ENCODE measurements at regions not wholly inside any gene's neighbourhood (a gene's known extent, or its start where the extent isn't known, plus 50 kb on each side); places are given as distances from the start of the nearest gene placed in this dataset.
"Not testable (repeated sequence)": the region's sequence is repeated elsewhere in the genome, so short reads cannot be mapped to it uniquely, and the experiment has no call there.

DNA sequence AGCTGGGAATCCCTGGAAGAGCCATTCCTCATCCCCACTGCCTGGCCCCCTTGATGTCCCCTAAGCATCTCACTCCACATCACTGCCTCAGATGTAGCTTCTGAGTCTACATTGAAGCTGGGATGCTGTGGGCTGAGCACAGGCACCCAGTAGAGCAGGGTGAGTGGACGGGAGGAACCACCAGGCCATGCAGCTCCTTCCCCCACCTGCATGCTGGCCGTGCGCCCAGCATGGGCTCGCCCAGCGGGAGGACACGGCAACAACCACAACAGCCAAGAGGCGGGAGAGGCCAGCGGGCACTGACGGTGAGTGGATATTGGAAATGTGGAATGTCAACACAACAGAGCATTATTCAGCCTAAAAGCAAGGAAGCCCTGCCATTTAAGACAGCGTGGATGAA is 310.9 kb downstream of the ADGRD1 start:
- Histone ChIP-seq H3K9ac (ENCODE audit: low read length) (no peak overlapping the region), H3K4me3 (ENCODE audit: low read depth, low read length, poor library complexity, severe bottlenecking) (no peak overlapping the region), H3F3A (ENCODE audit: insufficient read depth, low read length) (no peaks in the 10 kb centered on the region), H3K36me3 (ENCODE audit: insufficient read depth, low read length) (no peaks in the 10 kb centered on the region), H3K27ac (ENCODE audit: low read depth, low read length, poor library complexity, severe bottlenecking) (no peak overlapping the region), H3K9me2 (ENCODE audit: low read depth, low read length) (no peaks in the 10 kb centered on the region), H3K9me3 (ENCODE audit: low read length) (no peaks in the 10 kb centered on the region), H3K4me1 (ENCODE audit: insufficient read depth, low read length, severe bottlenecking) (no peaks in the 10 kb centered on the region), H4K20me1 (ENCODE audit: insufficient read depth, low read length) (no peaks in the 10 kb centered on the region), H2AFZ (ENCODE audit: low read length) (no peak overlapping the region), H3K4me2 (ENCODE audit: low read length) (no peak overlapping the region), H3K27me3 (ENCODE audit: insufficient read depth, low read length) (no peaks in the 10 kb centered on the region), H3K79me2 (ENCODE audit: insufficient read depth, low read length) (no peaks in the 10 kb centered on the region)
- no peak for TF ChIP-seq CTCF (IDR thresholded peaks at IDR 0.05; ENCODE audit: low read length)
- TF ChIP-seq EZH2 (IDR thresholded peaks at IDR 0.05; ENCODE audit: borderline replicate concordance, low read length), result no peak

- Histone ChIP-seq H3K36me3 (ENCODE audit: insufficient read depth, low read length) (no peaks in the 10 kb centered on the region), H3K79me2 (ENCODE audit: insufficient read depth, low read length) (no peaks in the 10 kb centered on the region), H3K4me2 (ENCODE audit: low read length) (no peak overlapping the region), H3K4me3 (ENCODE audit: low read depth, low read length, poor library complexity, severe bottlenecking) (no peak overlapping the region), H3K9ac (ENCODE audit: low read length) (no peak overlapping the region), H3K9me2 (ENCODE audit: low read depth, low read length) (no peaks in the 10 kb centered on the region), H3F3A (ENCODE audit: insufficient read depth, low read length) (no peaks in the 10 kb centered on the region), H4K20me1 (ENCODE audit: insufficient read depth, low read length) (no peaks in the 10 kb centered on the region), H3K27ac (ENCODE audit: low read depth, low read length, poor library complexity, severe bottlenecking) (no peak overlapping the region), H3K4me1 (ENCODE audit: insufficient read depth, low read length, severe bottlenecking) (no peaks in the 10 kb centered on the region), H3K27me3 (ENCODE audit: insufficient read depth, low read length) (no peaks in the 10 kb centered on the region), H3K9me3 (ENCODE audit: low read length) (no peaks in the 10 kb centered on the region), H2AFZ (ENCODE audit: low read length) (no peak overlapping the region)
- TF ChIP-seq CTCF (IDR thresholded peaks at IDR 0.05; ENCODE audit: low read length), result no peak
Measured at GRCh38 chr12:131266591-131267467, 313.1 kb downstream of the ADGRD1 start.

- Histone ChIP-seq H3K4me1 (ENCODE audit: insufficient read depth, low read length, severe bottlenecking) (no peaks in the 10 kb centered on the region), H3K79me2 (ENCODE audit: insufficient read depth, low read length) (no peaks in the 10 kb centered on the region), H3K9me2 (ENCODE audit: low read depth, low read length) (no peaks in the 10 kb centered on the region), H3K27me3 (ENCODE audit: insufficient read depth, low read length) (no peaks in the 10 kb centered on the region), H3K9ac (ENCODE audit: low read length) (no peak overlapping the region), H3K4me2 (ENCODE audit: low read length) (no peak overlapping the region), H2AFZ (ENCODE audit: low read length) (no peak overlapping the region), H4K20me1 (ENCODE audit: insufficient read depth, low read length) (no peaks in the 10 kb centered on the region), H3K9me3 (ENCODE audit: low read length) (no peaks in the 10 kb centered on the region), H3K36me3 (ENCODE audit: insufficient read depth, low read length) (no peaks in the 10 kb centered on the region), H3K4me3 (ENCODE audit: low read depth, low read length, poor library complexity, severe bottlenecking) (no peak overlapping the region), H3F3A (ENCODE audit: insufficient read depth, low read length) (no peaks in the 10 kb centered on the region), H3K27ac (ENCODE audit: low read depth, low read length, poor library complexity, severe bottlenecking) (no peak overlapping the region)
- TF ChIP-seq CTCF (IDR thresholded peaks at IDR 0.05; ENCODE audit: low read length) (no peak), EZH2 (IDR thresholded peaks at IDR 0.05; ENCODE audit: borderline replicate concordance, low read length) (no peak)
Measured at GRCh38 chr12:131267576-131267975, 313.9 kb downstream of the ADGRD1 start.

GRCh38 chr12:131268123-131268522 is 314.4 kb downstream of the ADGRD1 start:
- not testable (repeated sequence) for H3K4me3 ChIP-seq (ENCODE audit: low read depth, low read length, poor library complexity, severe bottlenecking); H3K4me2 ChIP-seq (ENCODE audit: low read length); H3K9me3 ChIP-seq (ENCODE audit: low read length)

DNA sequence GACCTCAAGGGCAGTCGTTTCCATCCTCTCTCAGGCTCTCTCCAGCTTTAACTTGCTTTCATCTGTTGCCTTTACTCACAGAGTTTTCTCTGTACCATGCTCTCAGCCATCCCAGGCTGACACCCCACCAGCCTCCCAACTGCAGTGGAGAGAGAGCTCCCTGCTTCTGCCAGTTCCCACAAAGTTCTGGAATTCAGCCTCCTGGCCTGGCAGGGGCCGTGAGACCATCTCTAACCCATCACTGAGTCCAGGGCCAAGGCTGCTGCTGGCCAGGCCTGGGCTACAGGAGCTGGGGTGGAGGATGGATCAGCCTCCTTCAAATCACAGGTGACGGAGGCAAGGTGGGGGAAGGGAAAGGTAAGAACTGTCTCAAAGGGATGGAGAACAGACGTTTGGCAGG is 314.9 kb downstream of the ADGRD1 start:
- not testable (repeated sequence) for H3K9ac ChIP-seq (ENCODE audit: low read length); H3K9me3 ChIP-seq (ENCODE audit: low read length); H2AFZ ChIP-seq (ENCODE audit: low read length); H3K27ac ChIP-seq (ENCODE audit: low read depth, low read length, poor library complexity, severe bottlenecking); H3K27me3 ChIP-seq (ENCODE audit: insufficient read depth, low read length); H3K79me2 ChIP-seq (ENCODE audit: insufficient read depth, low read length); H3F3A ChIP-seq (ENCODE audit: insufficient read depth, low read length); H3K4me1 ChIP-seq (ENCODE audit: insufficient read depth, low read length, severe bottlenecking); H4K20me1 ChIP-seq (ENCODE audit: insufficient read depth, low read length); H3K9me2 ChIP-seq (ENCODE audit: low read depth, low read length); H3K4me2 ChIP-seq (ENCODE audit: low read length); H3K36me3 ChIP-seq (ENCODE audit: insufficient read depth, low read length); H3K4me3 ChIP-seq (ENCODE audit: low read depth, low read length, poor library complexity, severe bottlenecking)

More at GRCh38 chr12:131268123-131268522, 314.4 kb downstream of the ADGRD1 start:
- H3K4me1 ChIP-seq (ENCODE audit: insufficient read depth, low read length, severe bottlenecking); H3K27me3 ChIP-seq (ENCODE audit: insufficient read depth, low read length); H3K27ac ChIP-seq (ENCODE audit: low read depth, low read length, poor library complexity, severe bottlenecking); H3F3A ChIP-seq (ENCODE audit: insufficient read depth, low read length); H3K79me2 ChIP-seq (ENCODE audit: insufficient read depth, low read length); H3K9ac ChIP-seq (ENCODE audit: low read length); H4K20me1 ChIP-seq (ENCODE audit: insufficient read depth, low read length); H3K9me2 ChIP-seq (ENCODE audit: low read depth, low read length); H2AFZ ChIP-seq (ENCODE audit: low read length); H3K36me3 ChIP-seq (ENCODE audit: insufficient read depth, low read length): not testable (repeated sequence)

Measured in OCI-LY1 (cell line).